DMS 273 (cell line): ENCODE measurements at regions not wholly inside any gene's neighbourhood (a gene's known extent, or its start where the extent isn't known, plus 50 kb on each side); places are given as distances from the start of the nearest gene placed in this dataset.
A peak's percentile ranks its signal among the peaks of the same experiment; 100 is the strongest.
"Not testable (repeated sequence)": the region's sequence is repeated elsewhere in the genome, so short reads cannot be mapped to it uniquely, and the experiment has no call there.

Experiments used
- DNase-seq: peaks from one replicate; lab custom pipeline; 2025; ENCODE audit not compliant: unreplicated experiment; lab: John Stamatoyannopoulos, UW

DNA sequence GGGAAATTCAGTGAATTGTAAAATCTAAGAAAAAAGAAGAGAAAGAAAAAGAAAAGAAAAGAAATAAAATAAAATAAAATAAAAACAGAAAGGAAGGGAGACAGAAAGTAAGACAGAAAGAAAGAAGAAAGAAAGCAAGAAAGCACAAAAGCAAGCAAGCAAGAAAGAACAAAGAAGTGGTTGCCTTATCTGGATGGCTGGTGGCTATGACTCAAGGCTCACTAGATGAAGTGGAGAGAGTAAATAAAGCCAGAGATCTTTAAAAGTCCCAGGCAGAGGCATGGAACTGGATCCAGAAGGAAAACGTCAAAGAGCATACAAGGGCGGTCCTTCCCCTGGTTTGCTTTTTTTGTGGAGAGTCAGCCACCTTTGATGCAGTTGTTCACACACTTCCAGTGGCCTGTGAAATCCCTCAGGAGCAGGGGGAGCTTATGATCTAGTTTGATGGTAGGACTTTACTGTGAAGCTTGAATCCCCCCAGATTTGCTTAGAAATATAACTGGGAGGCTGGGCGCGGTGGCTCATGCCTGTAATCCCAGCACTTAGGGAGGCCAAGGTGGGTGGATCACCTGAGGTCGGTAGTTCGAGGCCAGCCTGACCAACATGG is 176.7 kb upstream of the HMHB1 start:
- no peak for DNase-seq

- DNase-seq: no peak
Measured at GRCh38 chr5:143634689-143635088, 177.3 kb upstream of the HMHB1 start.

DNA sequence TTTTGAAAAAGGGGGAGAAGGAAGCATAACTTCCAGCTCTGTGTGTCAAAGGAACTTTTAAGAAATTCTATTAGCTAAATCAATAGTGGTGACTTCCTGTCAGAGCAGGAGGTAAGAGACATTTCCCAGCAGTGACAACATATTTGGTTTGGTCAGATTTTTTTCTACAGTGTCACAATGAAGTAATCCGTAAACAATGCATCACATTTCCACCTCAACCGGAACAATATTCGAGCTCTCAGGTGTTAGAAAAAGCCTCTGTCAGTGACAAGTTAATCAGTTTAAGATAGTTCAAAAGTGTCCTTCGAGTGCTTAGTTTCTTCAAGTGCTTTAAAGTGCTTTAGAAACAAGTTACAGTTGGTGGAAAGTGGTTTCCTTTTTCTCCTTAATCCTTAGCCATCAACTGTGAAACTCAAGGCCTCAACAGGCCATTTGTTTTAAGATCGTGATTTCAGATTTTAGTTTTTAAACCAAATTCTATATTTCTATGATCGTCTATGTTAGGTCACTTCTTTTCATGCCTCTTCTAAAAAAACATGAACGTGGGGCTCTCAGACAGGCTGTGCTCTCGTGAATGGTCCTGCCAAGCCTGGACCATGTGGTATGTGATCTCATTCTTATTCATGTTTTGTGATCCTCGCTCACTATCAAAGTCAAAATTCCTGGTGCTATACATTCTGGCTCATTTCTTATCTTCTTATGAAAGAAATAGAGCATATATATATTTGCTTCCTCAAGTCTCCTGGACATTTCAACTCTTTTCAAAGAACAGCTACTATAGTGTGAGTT is 181.9 kb upstream of the HMHB1 start:
- no peak for DNase-seq

- not testable (repeated sequence) for DNase-seq
Measured at GRCh38 chr5:143625048-143625447, 186.9 kb upstream of the HMHB1 start.

- no peak for DNase-seq
Measured at GRCh38 chr5:143624465-143624864, 187.5 kb upstream of the HMHB1 start.

DNA sequence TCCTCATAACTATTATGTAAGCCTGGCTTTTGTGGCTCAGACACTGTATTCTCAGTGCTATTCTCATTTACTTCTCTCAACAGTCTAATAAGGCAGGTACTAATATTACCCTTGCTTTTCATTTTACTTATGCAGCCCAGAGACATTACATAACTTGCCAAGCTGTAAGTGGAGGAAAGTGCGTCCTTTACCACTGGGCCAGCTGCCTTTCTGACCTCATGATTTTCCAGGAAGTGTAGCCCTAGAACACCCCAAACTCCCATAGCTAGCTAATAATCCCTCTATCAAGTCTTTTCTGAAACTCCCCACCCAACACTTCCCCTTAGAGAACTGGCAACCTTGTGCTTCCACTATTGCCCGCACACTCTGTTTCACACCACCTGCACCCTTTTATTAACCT is 192.9 kb upstream of the HMHB1 start:
- no peak for DNase-seq

- peak; percentile 37 for DNase-seq
Measured at GRCh38 chr5:143618141-143618540, 193.8 kb upstream of the HMHB1 start.

DNA sequence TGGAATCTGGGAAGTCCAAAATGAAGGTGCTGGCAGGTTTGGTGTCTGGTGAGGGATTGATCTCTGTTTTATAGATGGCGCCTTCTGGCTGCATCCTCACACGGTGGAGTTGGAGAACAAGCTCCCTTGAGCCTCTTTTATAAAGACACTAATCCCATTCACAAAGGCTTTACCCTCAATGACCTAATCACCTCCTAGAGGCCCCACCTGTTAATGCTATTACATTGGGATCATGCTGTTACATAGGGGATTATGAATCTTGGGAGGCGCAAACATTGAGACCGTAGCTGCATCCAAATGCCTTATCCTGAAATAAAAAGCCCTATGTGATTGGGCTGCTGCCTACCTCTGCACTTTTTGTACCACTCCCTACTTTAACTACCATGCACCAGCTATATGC is 197.1 kb upstream of the HMHB1 start:
- DNase-seq: peak; percentile 10

GRCh38 chr5:143613329-143613728 is 198.6 kb upstream of the HMHB1 start:
- DNase-seq: no peak

DNA sequence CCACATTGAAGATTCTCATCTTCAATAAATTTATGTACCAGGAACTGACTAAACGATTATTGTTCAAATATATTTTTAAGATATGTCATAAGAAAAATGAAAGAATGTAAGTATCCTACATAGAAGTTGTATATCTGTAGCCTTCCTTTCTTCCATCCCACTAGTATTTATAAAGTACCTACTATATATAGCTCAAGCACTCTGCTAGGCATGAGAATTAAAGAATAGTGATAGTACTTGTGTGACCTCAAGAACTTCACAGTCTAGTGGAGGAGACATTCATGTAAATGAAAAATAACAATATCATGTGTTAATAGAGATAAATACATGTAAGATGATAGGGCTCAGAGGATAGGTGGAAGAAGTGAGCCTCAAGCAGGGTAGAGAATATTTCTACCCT is 201.0 kb upstream of the HMHB1 start:
- DNase-seq: no peak

GRCh38 chr5:143606043-143606752 is 202.7 kb upstream of the NR3C1 start:
- no peak for DNase-seq

- no peak for DNase-seq
Measured at GRCh38 chr5:143605403-143606005, 202.0 kb upstream of the NR3C1 start.

DNA sequence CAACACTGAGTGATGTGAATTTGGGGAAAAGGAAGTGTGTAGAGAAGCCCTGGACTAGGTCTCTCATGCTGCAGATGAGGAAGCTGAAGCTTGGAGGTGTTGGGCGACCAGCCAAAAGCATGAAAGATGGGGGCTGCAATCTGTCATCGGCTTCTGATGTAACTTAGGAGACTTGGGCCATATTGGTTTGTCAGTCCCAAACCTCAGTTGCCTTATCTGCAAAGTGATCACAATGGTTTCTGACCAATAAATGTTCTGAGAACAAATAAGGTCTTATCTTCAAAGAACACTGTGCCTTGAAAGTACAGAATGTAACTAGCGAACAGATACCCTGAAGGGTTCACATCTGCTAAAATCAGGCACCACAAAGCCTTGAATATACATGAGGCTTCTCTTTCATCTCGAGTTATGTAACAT is 198.4 kb upstream of the NR3C1 start:
- peak; percentile 7 for DNase-seq

- DNase-seq: no peak
Measured at GRCh38 chr5:143601357-143601756, 197.9 kb upstream of the NR3C1 start.

DNA sequence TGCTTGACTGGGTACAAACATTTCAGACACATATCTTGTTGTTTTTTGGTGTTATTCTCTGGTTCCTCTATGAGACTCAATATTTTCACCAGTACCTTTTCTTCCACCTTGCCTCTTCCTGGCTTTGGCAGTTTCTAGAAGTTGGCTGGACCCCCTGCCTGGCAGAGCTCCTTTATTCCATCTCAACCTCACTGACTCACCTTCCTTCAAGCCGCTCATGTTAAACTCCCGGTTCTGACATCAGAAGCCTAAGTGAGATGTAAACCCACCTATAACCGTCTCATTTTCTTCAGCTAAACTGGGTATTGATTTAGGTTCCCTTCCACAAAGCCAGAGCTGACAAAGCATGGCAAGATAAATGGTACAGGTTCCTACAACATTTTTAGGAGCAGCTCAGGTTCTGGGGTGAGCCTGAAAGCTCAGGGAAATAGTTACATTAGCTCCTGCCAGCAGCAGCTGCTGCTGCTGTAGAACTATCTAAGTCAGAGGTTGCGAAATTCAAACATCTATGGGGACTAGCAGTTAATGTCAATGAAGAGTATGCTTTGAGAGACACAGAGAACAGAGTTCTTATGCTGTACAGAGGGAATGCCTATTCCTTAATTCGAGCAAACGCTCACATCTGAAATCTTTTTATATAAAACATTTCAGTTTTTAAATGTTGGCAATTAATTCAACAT is 197.1 kb upstream of the NR3C1 start:
- DNase-seq: no peak

- DNase-seq: no peak
Measured at GRCh38 chr5:143599474-143599873, 196.0 kb upstream of the NR3C1 start.

GRCh38 chr5:143596824-143597223 is 193.3 kb upstream of the NR3C1 start:
- DNase-seq: no peak

GRCh38 chr5:143594902-143595818 is 191.7 kb upstream of the NR3C1 start:
- DNase-seq: peak; percentile 21

DNA sequence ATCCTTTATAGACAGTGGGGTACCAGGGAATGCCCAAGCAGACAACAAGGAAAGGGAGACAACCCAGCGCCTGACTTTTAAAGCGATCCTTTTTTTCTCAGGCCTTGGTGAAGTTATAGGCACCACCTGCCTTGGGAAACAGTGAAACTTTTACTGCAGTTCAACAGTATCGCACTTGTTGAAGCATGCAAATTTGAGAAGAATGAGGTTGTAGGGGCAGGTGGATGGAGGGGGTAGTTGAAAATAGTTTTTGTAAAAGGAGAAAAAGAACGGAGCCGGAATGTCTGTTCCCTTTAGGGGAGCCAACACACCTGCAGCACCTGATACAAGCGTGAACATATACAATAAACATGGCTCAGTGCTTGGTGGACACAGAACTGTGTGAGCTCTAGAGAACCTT is 190.2 kb upstream of the NR3C1 start:
- DNase-seq: no peak

GRCh38 chr5:143592648-143593047 is 189.2 kb upstream of the NR3C1 start:
- peak; percentile 19 for DNase-seq
